ENCODE measurements at regions not wholly inside any gene's neighbourhood (a gene's known extent, or its start where the extent isn't known, plus 50 kb on each side); places are given as distances from the start of the nearest gene placed in this dataset.

DNA sequence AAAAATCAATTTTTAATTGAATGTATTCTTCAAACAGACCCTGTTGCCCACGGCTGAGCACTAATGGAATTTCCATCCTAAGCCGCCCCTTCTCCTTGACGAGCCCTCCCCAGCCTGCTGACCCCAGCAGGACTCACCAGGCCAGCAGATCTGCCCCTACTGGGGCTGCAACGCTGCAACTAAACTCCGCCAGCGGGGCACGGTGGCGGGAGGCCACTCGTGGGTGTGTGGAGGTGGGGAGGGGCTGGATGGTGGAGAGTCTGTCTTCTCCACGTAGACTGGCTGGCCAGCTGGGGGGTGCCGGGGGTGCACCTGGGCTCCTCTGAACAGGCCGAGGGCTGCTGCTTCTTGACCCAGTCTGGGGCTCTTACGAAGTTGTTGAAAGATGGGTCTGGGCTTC is 67.8 kb downstream of the ENGASE start:
- no peak for DNase-seq (ENCODE audit: low read depth in 1 of 2, low spot score in 1 of 2)

DNA sequence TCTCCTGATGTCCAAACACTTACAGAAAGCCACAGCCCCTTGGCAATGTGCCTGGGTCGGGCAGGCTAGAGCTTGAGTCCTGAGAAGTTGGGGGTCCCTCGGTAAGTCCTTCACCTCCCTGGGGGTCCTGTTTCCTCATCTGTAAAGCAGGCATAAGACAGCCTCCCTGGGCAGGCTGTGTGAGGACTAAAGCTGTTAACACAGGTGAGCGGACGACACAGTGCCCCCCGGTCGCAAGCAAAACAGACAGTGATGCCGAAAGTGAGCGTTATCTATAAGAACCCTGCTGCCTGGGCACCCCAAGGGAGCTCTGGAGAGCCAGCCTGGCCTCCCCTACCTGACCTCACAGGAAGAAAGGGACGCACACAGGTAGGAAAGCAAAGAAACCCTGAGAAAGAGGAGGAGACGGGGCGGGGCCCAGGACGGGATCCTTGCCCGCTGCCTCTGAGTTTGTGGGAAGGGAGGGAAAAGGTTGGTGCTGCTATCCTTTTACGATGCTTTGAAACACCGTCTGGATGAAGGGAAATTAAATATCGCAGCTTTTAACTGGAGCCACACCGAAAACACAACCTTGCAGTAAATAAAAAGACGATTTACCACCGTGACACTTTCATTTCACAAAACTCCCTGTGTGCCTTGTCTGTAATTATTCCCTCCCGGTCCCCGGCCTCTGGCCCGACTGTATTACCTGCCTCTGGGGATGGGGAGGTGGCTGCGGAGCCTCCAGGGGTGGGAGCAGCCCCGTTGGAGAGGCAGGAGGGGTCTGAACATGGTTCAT is 67.1 kb downstream of the ENGASE start:
- no peak for DNase-seq (ENCODE audit: low read depth in 1 of 2, low spot score in 1 of 2)

DNA sequence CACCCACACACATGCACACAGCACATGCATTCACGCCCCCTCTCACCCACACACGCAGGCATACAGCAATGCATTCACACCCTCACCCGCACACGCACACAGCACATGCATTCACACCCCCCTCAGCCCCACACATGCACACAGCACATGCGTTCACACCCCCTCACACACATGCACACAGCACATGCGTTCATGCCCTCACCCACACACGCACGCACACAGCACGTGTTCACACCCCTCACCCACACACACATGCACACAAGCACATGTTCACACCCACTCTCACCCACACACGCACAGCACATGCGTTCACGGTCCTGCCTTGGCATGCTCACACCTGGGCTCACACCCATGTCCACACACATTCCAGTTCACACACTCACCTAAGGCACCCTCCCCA is 64.2 kb downstream of the ENGASE start:
- no peak for DNase-seq (ENCODE audit: low read depth in 1 of 2, low spot score in 1 of 2)

DNA sequence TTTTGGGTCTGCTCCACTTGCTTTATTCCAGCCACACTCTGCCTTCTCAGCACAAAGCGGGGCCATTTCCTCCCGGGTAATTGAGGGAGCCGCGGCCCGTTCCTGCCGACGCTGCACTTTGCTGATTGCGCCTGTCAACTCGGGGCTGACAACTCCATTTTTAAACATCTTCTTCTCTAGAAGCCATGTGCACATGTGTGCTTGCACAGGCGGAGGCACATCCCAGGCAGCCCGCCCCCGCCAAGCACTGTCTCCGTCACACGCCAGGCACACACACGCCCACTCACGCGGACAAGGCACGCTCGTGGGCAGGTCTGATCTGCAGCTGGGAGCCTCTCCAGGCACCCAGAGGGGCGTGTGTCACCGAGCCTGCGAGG is 63.2 kb downstream of the ENGASE start:
- DNase-seq (ENCODE audit: low read depth in 1 of 2, low spot score in 1 of 2) = no peak

DNA sequence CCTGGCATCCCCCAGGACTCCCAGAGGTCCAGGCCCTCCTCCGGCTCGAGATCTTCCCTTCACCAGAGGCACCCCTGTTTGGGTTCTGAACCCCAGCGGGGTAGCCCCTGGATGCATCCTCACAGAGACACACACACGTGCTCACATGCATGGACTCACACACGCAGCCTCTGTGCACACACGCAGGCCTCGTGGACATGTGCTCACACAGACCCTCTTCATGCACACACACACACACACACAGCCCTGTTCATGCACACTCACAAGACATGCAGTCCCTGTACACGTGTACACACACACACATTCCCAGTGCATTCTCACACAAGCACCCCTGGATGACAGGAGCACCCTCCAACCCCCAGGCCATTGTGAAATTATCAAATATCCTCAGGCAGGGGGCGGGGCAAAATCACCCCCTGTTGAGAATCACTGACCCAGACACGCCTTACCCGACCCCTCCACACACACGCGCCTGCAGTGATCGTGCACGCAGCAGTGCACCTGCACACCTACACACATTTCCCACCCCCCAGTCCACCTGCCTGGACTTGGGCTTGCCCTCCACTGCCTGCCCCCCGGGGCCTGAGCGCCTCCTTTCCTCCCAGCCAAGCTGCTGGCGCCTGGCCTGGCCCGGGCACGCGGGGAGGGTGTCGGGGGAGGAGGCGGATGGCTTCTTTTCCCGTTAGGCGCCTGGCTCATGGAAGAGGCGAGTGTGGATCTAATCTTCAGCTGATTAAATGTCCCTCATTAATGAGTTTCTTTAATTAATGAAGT is 62.6 kb downstream of the ENGASE start:
- no peak for DNase-seq (ENCODE audit: low read depth in 1 of 2, low spot score in 1 of 2)

DNA sequence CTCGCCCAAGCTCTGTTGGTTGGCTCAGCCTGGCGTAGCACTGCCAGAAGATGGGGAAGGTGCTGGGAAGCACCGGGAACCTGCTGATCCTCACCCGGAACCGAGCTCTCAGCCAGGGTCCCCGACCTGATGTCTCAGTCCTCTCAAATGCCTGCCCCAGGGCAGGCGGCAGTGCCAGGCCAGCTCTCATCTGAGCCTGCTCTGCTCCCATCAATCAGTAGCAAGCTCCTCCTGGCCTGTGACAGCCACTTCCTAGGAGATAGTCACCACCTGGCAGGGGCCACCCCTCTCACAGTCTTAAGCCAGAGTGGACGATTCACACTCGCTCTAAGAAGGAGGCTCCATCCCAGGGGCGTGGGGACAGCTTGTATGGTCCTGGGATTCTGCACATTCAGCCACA is 62.0 kb downstream of the ENGASE start:
- no peak for DNase-seq (ENCODE audit: low read depth in 1 of 2, low spot score in 1 of 2)

Data from activated CD4-positive, alpha-beta T cell treated with anti-CD3 and anti-CD28 coated beads, Interleukin-2, amount 50 U/mL, for 24 hours (primary cell).